ENCODE measurements at regions not wholly inside any gene's neighbourhood (a gene's known extent, or its start where the extent isn't known, plus 50 kb on each side); places are given as distances from the start of the nearest gene placed in this dataset.

DNA sequence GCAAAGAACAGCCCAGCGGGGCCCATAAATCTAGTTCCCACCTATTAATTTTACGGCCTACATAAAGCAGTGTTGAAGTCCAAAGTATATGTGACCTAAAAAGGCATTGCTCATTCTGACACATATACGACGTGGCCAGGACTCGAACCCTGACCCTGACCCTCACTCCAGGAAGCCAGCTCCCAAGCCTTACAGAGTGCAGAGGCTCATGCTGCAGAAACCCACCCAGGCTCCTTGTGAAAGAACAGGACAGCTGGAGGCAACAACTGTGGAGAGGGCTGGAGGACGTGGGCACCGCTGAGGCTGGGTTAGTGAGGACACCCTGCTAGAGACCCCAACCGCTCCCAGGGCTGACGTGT lies 221.6 kb downstream of the CYP26B1 start:
- TF ChIP-seq EZH2phosphoT487 (IDR thresholded peaks at IDR 0.05; ENCODE audit: unreplicated experiment) (no peak), EZH2 (IDR thresholded peaks at IDR 0.05; ENCODE audit: low read depth, unreplicated experiment) (no peak), POLR2AphosphoS5 (IDR thresholded peaks at IDR 0.05; ENCODE audit: low read depth) (no peak), CREB1 (CRISPR knock-in tag; IDR thresholded peaks at IDR 0.05; ENCODE audit: low read depth) (no peak), ZNF114 (CRISPR knock-in tag; IDR thresholded peaks at IDR 0.05) (no peak)
- TF ChIP-seq, protein P1, sequence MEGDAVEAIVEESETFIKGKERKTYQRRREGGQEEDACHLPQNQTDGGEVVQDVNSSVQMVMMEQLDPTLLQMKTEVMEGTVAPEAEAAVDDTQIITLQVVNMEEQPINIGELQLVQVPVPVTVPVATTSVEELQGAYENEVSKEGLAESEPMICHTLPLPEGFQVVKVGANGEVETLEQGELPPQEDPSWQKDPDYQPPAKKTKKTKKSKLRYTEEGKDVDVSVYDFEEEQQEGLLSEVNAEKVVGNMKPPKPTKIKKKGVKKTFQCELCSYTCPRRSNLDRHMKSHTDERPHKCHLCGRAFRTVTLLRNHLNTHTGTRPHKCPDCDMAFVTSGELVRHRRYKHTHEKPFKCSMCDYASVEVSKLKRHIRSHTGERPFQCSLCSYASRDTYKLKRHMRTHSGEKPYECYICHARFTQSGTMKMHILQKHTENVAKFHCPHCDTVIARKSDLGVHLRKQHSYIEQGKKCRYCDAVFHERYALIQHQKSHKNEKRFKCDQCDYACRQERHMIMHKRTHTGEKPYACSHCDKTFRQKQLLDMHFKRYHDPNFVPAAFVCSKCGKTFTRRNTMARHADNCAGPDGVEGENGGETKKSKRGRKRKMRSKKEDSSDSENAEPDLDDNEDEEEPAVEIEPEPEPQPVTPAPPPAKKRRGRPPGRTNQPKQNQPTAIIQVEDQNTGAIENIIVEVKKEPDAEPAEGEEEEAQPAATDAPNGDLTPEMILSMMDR (conservative IDR thresholded peaks at IDR 0.05; ENCODE audit: low read depth in 2 of 2) = no peak
- TF ChIP-seq, protein P2, sequence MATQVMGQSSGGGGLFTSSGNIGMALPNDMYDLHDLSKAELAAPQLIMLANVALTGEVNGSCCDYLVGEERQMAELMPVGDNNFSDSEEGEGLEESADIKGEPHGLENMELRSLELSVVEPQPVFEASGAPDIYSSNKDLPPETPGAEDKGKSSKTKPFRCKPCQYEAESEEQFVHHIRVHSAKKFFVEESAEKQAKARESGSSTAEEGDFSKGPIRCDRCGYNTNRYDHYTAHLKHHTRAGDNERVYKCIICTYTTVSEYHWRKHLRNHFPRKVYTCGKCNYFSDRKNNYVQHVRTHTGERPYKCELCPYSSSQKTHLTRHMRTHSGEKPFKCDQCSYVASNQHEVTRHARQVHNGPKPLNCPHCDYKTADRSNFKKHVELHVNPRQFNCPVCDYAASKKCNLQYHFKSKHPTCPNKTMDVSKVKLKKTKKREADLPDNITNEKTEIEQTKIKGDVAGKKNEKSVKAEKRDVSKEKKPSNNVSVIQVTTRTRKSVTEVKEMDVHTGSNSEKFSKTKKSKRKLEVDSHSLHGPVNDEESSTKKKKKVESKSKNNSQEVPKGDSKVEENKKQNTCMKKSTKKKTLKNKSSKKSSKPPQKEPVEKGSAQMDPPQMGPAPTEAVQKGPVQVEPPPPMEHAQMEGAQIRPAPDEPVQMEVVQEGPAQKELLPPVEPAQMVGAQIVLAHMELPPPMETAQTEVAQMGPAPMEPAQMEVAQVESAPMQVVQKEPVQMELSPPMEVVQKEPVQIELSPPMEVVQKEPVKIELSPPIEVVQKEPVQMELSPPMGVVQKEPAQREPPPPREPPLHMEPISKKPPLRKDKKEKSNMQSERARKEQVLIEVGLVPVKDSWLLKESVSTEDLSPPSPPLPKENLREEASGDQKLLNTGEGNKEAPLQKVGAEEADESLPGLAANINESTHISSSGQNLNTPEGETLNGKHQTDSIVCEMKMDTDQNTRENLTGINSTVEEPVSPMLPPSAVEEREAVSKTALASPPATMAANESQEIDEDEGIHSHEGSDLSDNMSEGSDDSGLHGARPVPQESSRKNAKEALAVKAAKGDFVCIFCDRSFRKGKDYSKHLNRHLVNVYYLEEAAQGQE (IDR thresholded peaks at IDR 0.05; ENCODE audit: unreplicated experiment) = no peak
